ENCODE measurements at regions not wholly inside any gene's neighbourhood (a gene's known extent, or its start where the extent isn't known, plus 50 kb on each side); places are given as distances from the start of the nearest gene placed in this dataset.

GRCh38 chr6:165077876-165078275 is 231.5 kb downstream of the C6orf118 start:
- no peak for ATAC-seq
- H3K4me1 ChIP-seq (replicated peaks in 1 of 2; ENCODE audit: control insufficient read depth in 2 of 2, insufficient read depth in 2 of 2, low read length in 2 of 2), result no peaks in the 10 kb centered on the region

GRCh38 chr6:165071906-165072305 is 237.5 kb downstream of the C6orf118 start:
- WGBS (ENCODE audit: insufficient coverage, low coverage, missing lambda C conversion rate), result 0% methylated on average over 4 of the region's 4 CpGs
- POLR2A ChIA-PET, result no interaction called here

More at GRCh38 chr6:165077876-165078275, 231.5 kb downstream of the C6orf118 start:
- in situ Hi-C loops (cut with MboI) (no loop called here), intact Hi-C loops (cut with micrococcal nuclease) (no loop called here)
- FAIRE-seq, result no peak
- DNase-seq (ENCODE audit: extremely low read depth in 1 of 4, low spot score in 3 of 4), result no peak
- Histone ChIP-seq H3K9me1 (ENCODE audit: control insufficient read depth, insufficient read depth, low read length) (no peaks in the 10 kb centered on the region), H4K20me1 (replicated peaks; ENCODE audit: control insufficient read depth, insufficient read depth, low read length) (no peaks in the 10 kb centered on the region), H3K27me3 (ENCODE audit: control insufficient read depth in 2 of 2, insufficient read depth in 2 of 2, low read length in 2 of 2) (no peaks in the 10 kb centered on the region), H3K79me2 (ENCODE audit: control insufficient read depth, insufficient read depth, low read length) (no peaks in the 10 kb centered on the region), H3K4me2 (ENCODE audit: insufficient read depth, low read length) (no peak overlapping the region), H3K9ac (ENCODE audit: insufficient read depth in 1 of 2, low read depth in 2 of 2, low read length in 2 of 2) (no peak overlapping the region), H3K36me3 (ENCODE audit: control insufficient read depth, insufficient read depth, low read length) (no peaks in the 10 kb centered on the region), H3K4me3 (no peak overlapping the region), H3K27ac (ENCODE audit: extremely low read depth, low read depth, low read length) (no peak overlapping the region), H3K9me3 (replicated peaks; ENCODE audit: control insufficient read depth, insufficient read depth, low read depth, low read length) (no peaks in the 10 kb centered on the region), H2AFZ (ENCODE audit: low read depth, low read length) (no peak overlapping the region)
- no peak for TF ChIP-seq THRAP3 (IDR thresholded peaks at IDR 0.05; ENCODE audit: borderline replicate concordance)
- TF ChIP-seq EHMT2 (IDR thresholded peaks at IDR 0.05), result no peak
- TF ChIP-seq ETV1 (tag; conservative IDR thresholded peaks at IDR 0.05; ENCODE audit: low read depth), result no peak
- TF ChIP-seq RBFOX2 (IDR thresholded peaks at IDR 0.05; ENCODE audit: low read depth, low read length), result no peak
- ChIA-PET POLR2A (no interaction called here), CTCF (ENCODE audit: low intra/inter-chr PET ratio) (no interaction called here)
- BruUV-seq (replicated peaks), result no TSS peak
- 3% methylated on average over 2 of the region's 2 CpGs for WGBS (ENCODE audit: insufficient coverage, low coverage, missing lambda C conversion rate)

More at GRCh38 chr6:165071906-165072305, 237.5 kb downstream of the C6orf118 start:
- no peak overlapping the region for H2AFZ ChIP-seq (ENCODE audit: low read depth, low read length)
- H4K20me1 ChIP-seq (replicated peaks; ENCODE audit: control insufficient read depth, insufficient read depth, low read length), result no peaks in the 10 kb centered on the region
- BruUV-seq (replicated peaks), result no TSS peak
- no peak for DNase-seq (ENCODE audit: extremely low read depth in 1 of 4, low spot score in 3 of 4)
- H3K4me1 ChIP-seq (replicated peaks in 1 of 2; ENCODE audit: control insufficient read depth in 2 of 2, insufficient read depth in 2 of 2, low read length in 2 of 2), result no peaks in the 10 kb centered on the region
- no peaks in the 10 kb centered on the region for H3K9me1 ChIP-seq (ENCODE audit: control insufficient read depth, insufficient read depth, low read length)
- no peaks in the 10 kb centered on the region for H3K27me3 ChIP-seq (ENCODE audit: control insufficient read depth in 2 of 2, insufficient read depth in 2 of 2, low read length in 2 of 2)
- no peak overlapping the region for H3K27ac ChIP-seq (ENCODE audit: extremely low read depth, low read depth, low read length)
- H3K36me3 ChIP-seq (ENCODE audit: control insufficient read depth, insufficient read depth, low read length), result no peaks in the 10 kb centered on the region
- TF ChIP-seq ZNF644 (tag; IDR thresholded peaks at IDR 0.05; ENCODE audit: low read depth) (no peak), HOXB6 (CRISPR knock-in tag; IDR thresholded peaks at IDR 0.05; ENCODE audit: borderline replicate concordance) (no peak), ZNF134 (CRISPR knock-in tag; conservative IDR thresholded peaks at IDR 0.05) (no peak), CBX3 (IDR thresholded peaks at IDR 0.05; ENCODE audit: borderline replicate concordance in 1 of 2, low read length in 2 of 2) (no peak), CTBP1 (IDR thresholded peaks at IDR 0.05; ENCODE audit: borderline replicate concordance) (no peak), ELK1 (CRISPR knock-in tag; IDR thresholded peaks at IDR 0.05) (no peak)
- CTCF ChIA-PET (ENCODE audit: low intra/inter-chr PET ratio), result no interaction called here
- H3K4me3 ChIP-seq, result no peak overlapping the region
- no peaks in the 10 kb centered on the region; the same call in 1 of the 2 replicates for H3K9me3 ChIP-seq (replicated peaks; ENCODE audit: control insufficient read depth, insufficient read depth, low read depth, low read length)
- no peak for FAIRE-seq
- intact Hi-C loops (cut with micrococcal nuclease), result no loop called here
- no peaks in the 10 kb centered on the region for H3K79me2 ChIP-seq (ENCODE audit: control insufficient read depth, insufficient read depth, low read length)
- ATAC-seq, result no peak
- in situ Hi-C loops (cut with MboI), result no loop called here
- H3K9ac ChIP-seq (ENCODE audit: insufficient read depth in 1 of 2, low read depth in 2 of 2, low read length in 2 of 2), result no peak overlapping the region
- no peak overlapping the region for H3K4me2 ChIP-seq (ENCODE audit: insufficient read depth, low read length)

All from K562 (cell line).